ENCODE measurements at regions not wholly inside any gene's neighbourhood (a gene's known extent, or its start where the extent isn't known, plus 50 kb on each side); places are given as distances from the start of the nearest gene placed in this dataset.
A peak's percentile ranks its signal among the peaks of the same experiment; 100 is the strongest.

DNA sequence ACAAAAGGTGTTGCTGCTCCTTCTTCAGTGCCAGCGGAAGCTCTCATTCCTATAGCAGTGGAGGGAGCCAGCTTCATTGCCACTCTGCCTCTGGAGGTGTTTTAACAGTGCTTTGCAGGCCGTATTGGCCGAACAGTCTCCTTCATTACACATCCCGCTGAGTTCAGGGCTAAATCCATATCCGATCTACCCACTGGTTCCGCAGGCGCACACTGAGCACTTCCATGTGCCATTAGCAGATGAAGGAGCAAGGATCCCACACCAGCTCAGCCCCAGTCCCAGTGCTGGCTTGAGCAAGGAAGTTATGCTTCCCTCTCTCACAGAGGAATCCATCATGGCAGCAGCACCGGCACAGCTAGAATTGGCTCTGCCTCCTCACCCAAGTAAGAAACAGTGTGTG lies 121.2 kb upstream of the IRX2 start:
- H3K4me1 ChIP-seq (replicated peaks in 1 of 4; ENCODE audit: control insufficient read depth in 3 of 4, insufficient read depth in 4 of 4, low read length in 3 of 4), result no peaks in the 10 kb centered on the region; a peak in 1 of 7 replicates
- no peaks in the 10 kb centered on the region for H3K79me2 ChIP-seq (ENCODE audit: control insufficient read depth in 1 of 2, insufficient read depth in 2 of 2, low read length in 2 of 2)
- H3K56ac ChIP-seq (replicated peaks; ENCODE audit: insufficient read length, low read depth, low read length), result no peak overlapping the region
- no peak overlapping the region for H2BK5ac ChIP-seq (ENCODE audit: low read depth, low read length)
- H3K23ac ChIP-seq (ENCODE audit: insufficient read length), result no peak overlapping the region
- H3K36me3 ChIP-seq (ENCODE audit: control insufficient read depth in 2 of 4, insufficient read depth in 4 of 4, low read length in 3 of 4), result no peaks in the 10 kb centered on the region
- FAIRE-seq, result no peak
- no peak overlapping the region for H2BK120ac ChIP-seq (replicated peaks; ENCODE audit: low read depth, low read length)
- no peak overlapping the region for H3K14ac ChIP-seq (ENCODE audit: insufficient read length)
- H3K18ac ChIP-seq (ENCODE audit: extremely low read depth, low read length), result no peak overlapping the region
- H3K9me3 ChIP-seq (ENCODE audit: insufficient read depth in 2 of 2, low read depth in 1 of 2, low read length in 1 of 2), result no peaks in the 10 kb centered on the region
- H4K8ac ChIP-seq (ENCODE audit: extremely low read depth, insufficient read depth, low read length), result no peak overlapping the region; the same call in 1 of the 2 replicates
- H4K5ac ChIP-seq (ENCODE audit: insufficient read length, low read depth, low read length), result no peak overlapping the region
- CTCF ChIA-PET (ENCODE audit: partially characterized antibody), result no interaction called here
- no peak overlapping the region for H2AK5ac ChIP-seq (ENCODE audit: low read depth, low read length)
- no peaks in the 10 kb centered on the region for H3K27me3 ChIP-seq (replicated peaks in 1 of 4; ENCODE audit: control insufficient read depth in 3 of 4, extremely low read depth in 1 of 4, insufficient read depth in 3 of 4, low read length in 3 of 4)
- no peaks in the 10 kb centered on the region for H3K23me2 ChIP-seq (ENCODE audit: low read depth, low read length)
- H3K4ac ChIP-seq (replicated peaks; ENCODE audit: insufficient read length, low read depth, low read length), result no peak overlapping the region
- no peaks in the 10 kb centered on the region for H3K79me1 ChIP-seq (ENCODE audit: low read depth, low read length)
- H2BK20ac ChIP-seq (ENCODE audit: low read length), result no peak overlapping the region
- no peak overlapping the region for H2BK15ac ChIP-seq (ENCODE audit: low read length)
- H3K27ac ChIP-seq (ENCODE audit: low read depth, low read length), result no peak overlapping the region
- H3K4me3 ChIP-seq (ENCODE audit: extremely low read depth in 1 of 4, insufficient read depth in 2 of 4, low read depth in 3 of 4, low read length in 4 of 4), result no peak overlapping the region
- H4K20me1 ChIP-seq (replicated peaks in 1 of 2; ENCODE audit: control insufficient read depth in 1 of 2, insufficient read depth in 2 of 2, low read length in 2 of 2), result no peaks in the 10 kb centered on the region
- H3K4me2 ChIP-seq (ENCODE audit: insufficient read depth in 1 of 2, low read depth in 2 of 2, low read length in 2 of 2), result no peak overlapping the region
- DNase-seq (ENCODE audit: low read depth in 1 of 2, low spot score in 2 of 2), result peak in 1 of 2 experiments; percentile 30
- no peak overlapping the region for H2BK12ac ChIP-seq (ENCODE audit: low read depth, low read length)
- POLR2A ChIA-PET (ENCODE audit: partially characterized antibody), result no interaction called here
- no peak overlapping the region for H2AFZ ChIP-seq (ENCODE audit: low read length)
- 85% methylated on average over 8 of the region's 8 CpGs; no CpG with 5 or more reads in 1 of the 2 experiments for WGBS, 2 experiments (ENCODE audit: extremely low coverage in 1 of 2, insufficient coverage in 1 of 2, insufficient read length in 1 of 2, insufficient replicate concordance in 2 of 2, low coverage in 1 of 2, low lambda C conversion rate in 2 of 2, missing lambda C conversion rate in 1 of 2)
- no peak for TF ChIP-seq CTBP2 (IDR thresholded peaks at IDR 0.05; ENCODE audit: borderline replicate concordance, insufficient read depth, insufficient read length, low read length)
- no peak for TF ChIP-seq TBP (IDR thresholded peaks at IDR 0.05; ENCODE audit: low read depth, low read length)
- TF ChIP-seq, protein P1, sequence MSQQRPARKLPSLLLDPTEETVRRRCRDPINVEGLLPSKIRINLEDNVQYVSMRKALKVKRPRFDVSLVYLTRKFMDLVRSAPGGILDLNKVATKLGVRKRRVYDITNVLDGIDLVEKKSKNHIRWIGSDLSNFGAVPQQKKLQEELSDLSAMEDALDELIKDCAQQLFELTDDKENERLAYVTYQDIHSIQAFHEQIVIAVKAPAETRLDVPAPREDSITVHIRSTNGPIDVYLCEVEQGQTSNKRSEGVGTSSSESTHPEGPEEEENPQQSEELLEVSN (IDR thresholded peaks at IDR 0.05), result no peak
- TF ChIP-seq SP1 (IDR thresholded peaks at IDR 0.05; ENCODE audit: low read depth, low read length), result no peak
- TF ChIP-seq RFX5 (IDR thresholded peaks at IDR 0.05; ENCODE audit: borderline replicate concordance, low read depth, low read length), result no peak
- TF ChIP-seq ASH2L (IDR thresholded peaks at IDR 0.05; ENCODE audit: low read length), result no peak
- TF ChIP-seq BCL11A (IDR thresholded peaks at IDR 0.05; ENCODE audit: low read depth in 2 of 2, low read length in 2 of 2), result no peak
- no peak for TF ChIP-seq SRF (IDR thresholded peaks at IDR 0.05; ENCODE audit: low read depth, low read length)
- TF ChIP-seq RXRA (IDR thresholded peaks at IDR 0.05; ENCODE audit: insufficient read depth, low read depth, low read length), result no peak
- no peak overlapping the region for H4K91ac ChIP-seq (replicated peaks; ENCODE audit: insufficient read length, low read length)
- no peak overlapping the region for H3K9ac ChIP-seq (replicated peaks in 1 of 4; ENCODE audit: extremely low read depth in 1 of 4, low read depth in 3 of 4, low read length in 3 of 4)
